ENCODE measurements at regions not wholly inside any gene's neighbourhood (a gene's known extent, or its start where the extent isn't known, plus 50 kb on each side); places are given as distances from the start of the nearest gene placed in this dataset.
"Not testable (repeated sequence)": the region's sequence is repeated elsewhere in the genome, so short reads cannot be mapped to it uniquely, and the experiment has no call there.

GRCh38 chr4:188722911-188723310, 583.7 kb downstream of the TRIML1 start:
- Histone ChIP-seq H3K36me3 (no peaks in the 10 kb centered on the region), H3K4me3 (ENCODE audit: low read depth, low read length) (no peak overlapping the region), H3K27me3 (no peaks in the 10 kb centered on the region), H3K9me3 (no peaks in the 10 kb centered on the region), H3K4me1 (no peaks in the 10 kb centered on the region)
- no peak for DNase-seq
- TF ChIP-seq, protein P1, sequence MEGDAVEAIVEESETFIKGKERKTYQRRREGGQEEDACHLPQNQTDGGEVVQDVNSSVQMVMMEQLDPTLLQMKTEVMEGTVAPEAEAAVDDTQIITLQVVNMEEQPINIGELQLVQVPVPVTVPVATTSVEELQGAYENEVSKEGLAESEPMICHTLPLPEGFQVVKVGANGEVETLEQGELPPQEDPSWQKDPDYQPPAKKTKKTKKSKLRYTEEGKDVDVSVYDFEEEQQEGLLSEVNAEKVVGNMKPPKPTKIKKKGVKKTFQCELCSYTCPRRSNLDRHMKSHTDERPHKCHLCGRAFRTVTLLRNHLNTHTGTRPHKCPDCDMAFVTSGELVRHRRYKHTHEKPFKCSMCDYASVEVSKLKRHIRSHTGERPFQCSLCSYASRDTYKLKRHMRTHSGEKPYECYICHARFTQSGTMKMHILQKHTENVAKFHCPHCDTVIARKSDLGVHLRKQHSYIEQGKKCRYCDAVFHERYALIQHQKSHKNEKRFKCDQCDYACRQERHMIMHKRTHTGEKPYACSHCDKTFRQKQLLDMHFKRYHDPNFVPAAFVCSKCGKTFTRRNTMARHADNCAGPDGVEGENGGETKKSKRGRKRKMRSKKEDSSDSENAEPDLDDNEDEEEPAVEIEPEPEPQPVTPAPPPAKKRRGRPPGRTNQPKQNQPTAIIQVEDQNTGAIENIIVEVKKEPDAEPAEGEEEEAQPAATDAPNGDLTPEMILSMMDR (IDR thresholded peaks at IDR 0.05; ENCODE audit: low read depth, low read length) = no peak

GRCh38 chr4:188727746-188728145, 588.5 kb downstream of the TRIML1 start:
- Histone ChIP-seq H3K27me3 (no peaks in the 10 kb centered on the region), H3K4me1 (no peaks in the 10 kb centered on the region), H3K9me3 (no peaks in the 10 kb centered on the region), H3K4me3 (ENCODE audit: low read depth, low read length) (no peak overlapping the region), H3K36me3 (no peaks in the 10 kb centered on the region)
- no peak for DNase-seq
- TF ChIP-seq, protein P1 (IDR thresholded peaks at IDR 0.05; ENCODE audit: low read depth, low read length) = no peak

DNA sequence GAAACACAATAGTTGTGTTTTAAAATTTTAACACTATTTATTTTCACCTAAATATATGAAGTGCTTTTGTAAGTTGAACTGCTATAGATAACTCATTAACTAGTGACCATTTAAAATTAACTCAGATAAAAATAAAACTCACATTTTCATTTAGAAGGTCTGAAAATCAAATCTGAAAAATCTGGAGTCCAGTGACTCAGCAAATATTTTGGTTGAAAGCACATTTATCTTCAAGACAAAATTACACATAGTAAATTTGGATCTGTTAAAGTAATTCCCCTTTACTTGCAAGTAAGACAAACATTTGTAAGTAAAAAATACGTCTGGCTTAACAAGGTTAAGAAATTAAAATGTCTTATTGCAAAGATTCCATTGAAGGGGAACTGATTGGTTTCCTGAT, 589.1 kb downstream of the TRIML1 start:
- Histone ChIP-seq H3K4me1 (no peaks in the 10 kb centered on the region), H3K27me3 (no peaks in the 10 kb centered on the region), H3K4me3 (ENCODE audit: low read depth, low read length) (no peak overlapping the region), H3K9me3 (no peaks in the 10 kb centered on the region), H3K36me3 (no peaks in the 10 kb centered on the region)
- TF ChIP-seq, protein P1 (IDR thresholded peaks at IDR 0.05; ENCODE audit: low read depth, low read length) = no peak
- DNase-seq = no peak

- no peaks in the 10 kb centered on the region for H3K27me3 ChIP-seq
- DNase-seq = no peak
- no peak overlapping the region for H3K4me3 ChIP-seq (ENCODE audit: low read depth, low read length)
- no peaks in the 10 kb centered on the region for H3K36me3 ChIP-seq
- H3K4me1 ChIP-seq = no peaks in the 10 kb centered on the region
- H3K9me3 ChIP-seq = no peaks in the 10 kb centered on the region
- TF ChIP-seq, protein P1 (IDR thresholded peaks at IDR 0.05; ENCODE audit: low read depth, low read length) = no peak
Observed at GRCh38 chr4:188732131-188732530, 592.9 kb downstream of the TRIML1 start.

GRCh38 chr4:188735082-188735481, 595.8 kb downstream of the TRIML1 start:
- DNase-seq = no peak
- Histone ChIP-seq H3K4me3 (ENCODE audit: low read depth, low read length) (no peak overlapping the region), H3K9me3 (no peaks in the 10 kb centered on the region), H3K27me3 (no peaks in the 10 kb centered on the region), H3K36me3 (no peaks in the 10 kb centered on the region), H3K4me1 (no peaks in the 10 kb centered on the region)
- TF ChIP-seq, protein P1 (IDR thresholded peaks at IDR 0.05; ENCODE audit: low read depth, low read length) = no peak

DNA sequence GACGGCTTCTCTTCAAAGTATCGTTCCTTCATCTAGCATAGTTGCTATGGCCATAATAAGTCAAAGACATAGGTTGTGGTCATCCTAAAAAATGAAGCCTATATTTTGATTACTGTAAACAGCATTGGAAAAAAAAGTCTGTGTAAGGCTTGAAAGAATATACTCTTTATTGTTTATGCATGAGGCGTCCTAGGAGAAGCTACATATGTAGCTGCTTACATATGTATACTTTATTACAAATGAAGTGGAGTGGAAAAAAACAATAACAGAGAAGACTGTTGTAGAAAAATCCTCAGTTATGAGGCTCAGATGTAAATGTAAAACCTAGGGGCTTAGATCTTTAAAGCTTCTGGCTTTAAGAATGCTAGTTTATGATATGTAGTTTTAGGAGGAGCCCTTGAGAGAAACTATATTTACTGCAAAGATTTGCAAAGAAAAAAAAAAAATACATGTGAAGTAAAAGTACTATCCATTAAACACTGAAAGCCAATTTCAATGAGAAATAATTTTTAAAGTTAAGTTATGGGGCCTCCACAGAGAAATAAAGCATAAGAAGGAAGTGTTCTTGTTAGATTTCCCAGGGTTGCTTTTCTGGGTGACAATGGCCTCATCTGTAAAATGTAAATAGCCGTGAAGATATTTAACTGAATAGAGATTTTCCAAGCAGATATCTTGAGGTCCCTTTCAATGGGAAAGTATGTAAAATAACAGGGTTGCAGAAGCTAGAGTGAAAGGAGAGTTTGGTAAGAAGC, 598.2 kb downstream of the TRIML1 start:
- TF ChIP-seq, protein P1 (IDR thresholded peaks at IDR 0.05; ENCODE audit: low read depth, low read length) = no peak
- H3K27me3 ChIP-seq = no peaks in the 10 kb centered on the region
- no peak overlapping the region for H3K4me3 ChIP-seq (ENCODE audit: low read depth, low read length)
- H3K4me1 ChIP-seq = no peaks in the 10 kb centered on the region
- no peaks in the 10 kb centered on the region for H3K9me3 ChIP-seq
- no peaks in the 10 kb centered on the region for H3K36me3 ChIP-seq
- DNase-seq = no peak

DNA sequence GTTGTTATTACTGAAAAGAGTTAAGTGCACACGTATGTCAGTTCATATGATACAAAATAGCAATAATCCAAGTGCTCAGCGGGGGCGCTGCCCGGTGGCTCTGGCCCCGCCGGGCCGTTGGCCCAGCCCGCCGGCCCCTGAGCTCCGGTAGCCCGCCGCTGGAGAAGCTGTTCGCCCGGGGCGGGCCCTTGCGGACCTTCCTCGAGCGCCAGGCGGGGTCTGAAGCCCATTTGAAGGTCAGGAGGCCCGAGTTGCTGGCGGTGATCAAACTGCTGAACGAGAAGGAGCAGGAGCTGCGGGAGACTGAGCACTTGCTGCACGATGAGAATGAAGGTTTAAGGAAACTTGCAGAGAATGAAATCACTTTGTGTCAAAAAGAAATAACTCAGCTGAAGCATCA, 599.0 kb downstream of the TRIML1 start:
- not testable (repeated sequence) for H3K4me3 ChIP-seq (ENCODE audit: low read depth, low read length); H3K36me3 ChIP-seq; DNase-seq

GRCh38 chr4:188740172-188740571, 600.9 kb downstream of the TRIML1 start:
- H3K4me3 ChIP-seq (ENCODE audit: low read depth, low read length); DNase-seq; H3K4me1 ChIP-seq; H3K36me3 ChIP-seq; H3K9me3 ChIP-seq; H3K27me3 ChIP-seq: not testable (repeated sequence)

More for the DNA sequence above, 599.0 kb downstream of the TRIML1 start:
- H3K4me1 ChIP-seq, H3K9me3 ChIP-seq, H3K27me3 ChIP-seq: not testable (repeated sequence)

- not testable (repeated sequence) for H3K27me3 ChIP-seq; H3K9me3 ChIP-seq; DNase-seq; H3K36me3 ChIP-seq; H3K4me1 ChIP-seq; H3K4me3 ChIP-seq (ENCODE audit: low read depth, low read length)
Observed at GRCh38 chr4:188740791-188741190, 601.5 kb downstream of the TRIML1 start.
